GM10266 (cell line): ENCODE measurements at regions not wholly inside any gene's neighbourhood (a gene's known extent, or its start where the extent isn't known, plus 50 kb on each side); places are given as distances from the start of the nearest gene placed in this dataset.

Source experiments
- DNase-seq: peaks from one replicate; pipeline ENCODE4 v3.0.0; 2012; ENCODE audit errors: extremely low spot score
- CTCF ChIP-seq: IDR thresholded peaks from 2 replicates; pipeline ENCODE4 v1.5.1; 2012; ENCODE audit warnings: mild to moderate bottlenecking, low read depth; ENCODE audit not compliant: control insufficient read depth, insufficient read depth; ENCODE audit errors: missing control alignments

GRCh38 chrY:7471976-7472375, 560.4 kb upstream of the AMELY start:
- TF ChIP-seq CTCF = no peak
- no peak for DNase-seq

- no peak for TF ChIP-seq CTCF
- DNase-seq = no peak
Observed at GRCh38 chrY:7470037-7470436, 558.5 kb upstream of the AMELY start.

GRCh38 chrY:7468951-7469745, 557.6 kb upstream of the AMELY start:
- no peak for TF ChIP-seq CTCF
- no peak for DNase-seq

- TF ChIP-seq CTCF = no peak
- DNase-seq = no peak
Observed at GRCh38 chrY:7467796-7468520, 556.4 kb upstream of the AMELY start.

GRCh38 chrY:7465185-7465621, 553.7 kb upstream of the AMELY start:
- no peak for TF ChIP-seq CTCF

GRCh38 chrY:7464742-7465141, 553.2 kb upstream of the AMELY start:
- TF ChIP-seq CTCF = no peak
- no peak for DNase-seq

More at GRCh38 chrY:7465185-7465621, 553.7 kb upstream of the AMELY start:
- no peak for DNase-seq

GRCh38 chrY:7463711-7464110, 552.2 kb upstream of the AMELY start:
- TF ChIP-seq CTCF = no peak
- DNase-seq = no peak
